ENCODE measurements at regions not wholly inside any gene's neighbourhood (a gene's known extent, or its start where the extent isn't known, plus 50 kb on each side); places are given as distances from the start of the nearest gene placed in this dataset.

DNA sequence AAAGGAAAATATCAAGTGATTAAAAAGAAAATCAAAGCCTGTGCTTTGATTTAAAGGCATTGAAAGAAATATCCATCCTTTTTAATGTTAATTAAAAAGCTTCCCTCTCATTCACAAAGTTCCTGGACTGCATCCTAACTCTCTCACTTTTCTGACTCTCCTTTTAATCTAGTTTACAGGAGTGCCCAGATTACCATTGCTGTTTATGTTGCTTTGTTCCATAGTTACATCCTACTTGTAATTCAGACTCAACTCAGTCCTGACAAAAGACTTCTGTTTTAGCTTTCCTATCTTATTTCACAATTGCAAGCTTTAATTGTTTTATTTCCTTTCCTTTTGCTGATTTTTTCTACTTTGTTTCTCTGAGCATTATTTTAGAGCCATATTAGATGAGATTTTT lies 160.7 kb upstream of the DTNA start:
- peaks cover 2 to 30% (median 16%) of the 10 kb centered on the region in 4 experiments; a peak in 4 of 7 replicates for H3K4me1 ChIP-seq (replicated peaks in 1 of 4; ENCODE audit: control insufficient read depth in 3 of 4, insufficient read depth in 4 of 4, low read length in 3 of 4)
- no peak overlapping the region for H3K4ac ChIP-seq (replicated peaks; ENCODE audit: insufficient read length, low read depth, low read length)
- no peaks in the 10 kb centered on the region for H3K36me3 ChIP-seq (ENCODE audit: control insufficient read depth in 2 of 4, insufficient read depth in 4 of 4, low read length in 3 of 4)
- no peak for TF ChIP-seq CTBP2 (IDR thresholded peaks at IDR 0.05; ENCODE audit: borderline replicate concordance, insufficient read depth, insufficient read length, low read length)
- TF ChIP-seq EGR1 (IDR thresholded peaks at IDR 0.05; ENCODE audit: borderline replicate concordance, low read depth, low read length) = no peak
- no peak for TF ChIP-seq KDM4A (IDR thresholded peaks at IDR 0.05; ENCODE audit: low read depth, low read length, severe bottlenecking)
- no peak for TF ChIP-seq YY1 (IDR thresholded peaks at IDR 0.05; ENCODE audit: low read depth, low read length)
- TF ChIP-seq, protein P1, sequence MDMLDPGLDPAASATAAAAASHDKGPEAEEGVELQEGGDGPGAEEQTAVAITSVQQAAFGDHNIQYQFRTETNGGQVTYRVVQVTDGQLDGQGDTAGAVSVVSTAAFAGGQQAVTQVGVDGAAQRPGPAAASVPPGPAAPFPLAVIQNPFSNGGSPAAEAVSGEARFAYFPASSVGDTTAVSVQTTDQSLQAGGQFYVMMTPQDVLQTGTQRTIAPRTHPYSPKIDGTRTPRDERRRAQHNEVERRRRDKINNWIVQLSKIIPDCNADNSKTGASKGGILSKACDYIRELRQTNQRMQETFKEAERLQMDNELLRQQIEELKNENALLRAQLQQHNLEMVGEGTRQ (IDR thresholded peaks at IDR 0.05; ENCODE audit: low read length) = no peak
- no peak overlapping the region for H4K8ac ChIP-seq (ENCODE audit: extremely low read depth, insufficient read depth, low read length)
- no peak overlapping the region for H4K5ac ChIP-seq (ENCODE audit: insufficient read length, low read depth, low read length)
- H2BK12ac ChIP-seq (ENCODE audit: low read depth, low read length) = no peak overlapping the region
- H2BK15ac ChIP-seq (ENCODE audit: low read length) = no peak overlapping the region
- FAIRE-seq = no peak
- no peaks in the 10 kb centered on the region for H3K9me3 ChIP-seq (ENCODE audit: insufficient read depth in 2 of 2, low read depth in 1 of 2, low read length in 1 of 2)
- H3K14ac ChIP-seq (ENCODE audit: insufficient read length) = no peak overlapping the region
- no peak overlapping the region for H2BK120ac ChIP-seq (replicated peaks; ENCODE audit: low read depth, low read length)
- H3K18ac ChIP-seq (ENCODE audit: extremely low read depth, low read length) = no peak overlapping the region
- H4K91ac ChIP-seq (replicated peaks; ENCODE audit: insufficient read length, low read length) = no peak overlapping the region
- no peaks in the 10 kb centered on the region for H3K79me1 ChIP-seq (ENCODE audit: low read depth, low read length)
- H3K27ac ChIP-seq (ENCODE audit: low read depth, low read length) = no peak overlapping the region
- no peak overlapping the region for H3K56ac ChIP-seq (replicated peaks; ENCODE audit: insufficient read length, low read depth, low read length)
- ChIA-PET CTCF (ENCODE audit: partially characterized antibody) (interaction anchor here (1.2 to 1.4 kb wide), 2 partner anchors 45 to 113 kb away, joined by 4 read pairs; no protein-coding TSS in a partner anchor), POLR2A (ENCODE audit: partially characterized antibody) (no interaction called here)
- no peaks in the 10 kb centered on the region; the same call in 1 of the 2 replicates for H3K23me2 ChIP-seq (ENCODE audit: low read depth, low read length)
- H4K20me1 ChIP-seq (replicated peaks in 1 of 2; ENCODE audit: control insufficient read depth in 1 of 2, insufficient read depth in 2 of 2, low read length in 2 of 2) = no peaks in the 10 kb centered on the region
- H3K9ac ChIP-seq (replicated peaks in 1 of 4; ENCODE audit: extremely low read depth in 1 of 4, low read depth in 3 of 4, low read length in 3 of 4) = no peak overlapping the region
- no peaks in the 10 kb centered on the region for H3K27me3 ChIP-seq (replicated peaks in 1 of 4; ENCODE audit: control insufficient read depth in 3 of 4, extremely low read depth in 1 of 4, insufficient read depth in 3 of 4, low read length in 3 of 4)
- peaks cover 0 to 20% of the 10 kb centered on the region in 2 experiments; a peak in 2 of 4 replicates for H3K79me2 ChIP-seq (ENCODE audit: control insufficient read depth in 1 of 2, insufficient read depth in 2 of 2, low read length in 2 of 2)
- DNase-seq (ENCODE audit: low read depth in 1 of 2, low spot score in 2 of 2) = no peak
- H3K23ac ChIP-seq (ENCODE audit: insufficient read length) = no peak overlapping the region
- no peak overlapping the region for H2AFZ ChIP-seq (ENCODE audit: low read length)
- peak overlapping the region in 1 of 4 experiments; percentile 19; a peak in 2 of 8 replicates for H3K4me3 ChIP-seq (ENCODE audit: extremely low read depth in 1 of 4, insufficient read depth in 2 of 4, low read depth in 3 of 4, low read length in 4 of 4)
- no peak overlapping the region for H2BK20ac ChIP-seq (ENCODE audit: low read length)
- H2BK5ac ChIP-seq (ENCODE audit: low read depth, low read length) = no peak overlapping the region
- H2AK5ac ChIP-seq (ENCODE audit: low read depth, low read length) = no peak overlapping the region
- H3K4me2 ChIP-seq (ENCODE audit: insufficient read depth in 1 of 2, low read depth in 2 of 2, low read length in 2 of 2) = peak overlapping the region; percentile 31 to 56; a peak in 3 of 4 replicates
